ENCODE measurements at regions not wholly inside any gene's neighbourhood (a gene's known extent, or its start where the extent isn't known, plus 50 kb on each side); places are given as distances from the start of the nearest gene placed in this dataset.

DNA sequence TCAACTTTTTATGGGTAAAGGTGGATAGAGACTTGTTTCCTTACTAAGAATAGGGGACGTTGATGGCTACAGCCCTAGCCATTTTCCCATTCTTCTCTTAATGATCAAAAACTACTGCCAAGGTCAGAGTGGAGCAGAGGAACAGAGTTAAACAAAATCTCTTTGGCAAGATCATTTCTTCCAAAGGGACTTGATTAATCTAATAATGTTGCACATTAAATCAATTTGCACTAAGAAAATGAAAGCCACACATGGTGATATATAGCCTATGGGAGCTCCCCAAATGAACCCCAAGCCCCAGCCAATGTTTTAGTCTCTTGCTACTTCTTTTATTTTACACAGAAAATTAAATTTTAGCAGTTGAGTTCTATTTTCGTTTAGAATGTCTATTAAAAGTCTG, 954.5 kb upstream of the SOX9 start:
- TF ChIP-seq, protein P1, sequence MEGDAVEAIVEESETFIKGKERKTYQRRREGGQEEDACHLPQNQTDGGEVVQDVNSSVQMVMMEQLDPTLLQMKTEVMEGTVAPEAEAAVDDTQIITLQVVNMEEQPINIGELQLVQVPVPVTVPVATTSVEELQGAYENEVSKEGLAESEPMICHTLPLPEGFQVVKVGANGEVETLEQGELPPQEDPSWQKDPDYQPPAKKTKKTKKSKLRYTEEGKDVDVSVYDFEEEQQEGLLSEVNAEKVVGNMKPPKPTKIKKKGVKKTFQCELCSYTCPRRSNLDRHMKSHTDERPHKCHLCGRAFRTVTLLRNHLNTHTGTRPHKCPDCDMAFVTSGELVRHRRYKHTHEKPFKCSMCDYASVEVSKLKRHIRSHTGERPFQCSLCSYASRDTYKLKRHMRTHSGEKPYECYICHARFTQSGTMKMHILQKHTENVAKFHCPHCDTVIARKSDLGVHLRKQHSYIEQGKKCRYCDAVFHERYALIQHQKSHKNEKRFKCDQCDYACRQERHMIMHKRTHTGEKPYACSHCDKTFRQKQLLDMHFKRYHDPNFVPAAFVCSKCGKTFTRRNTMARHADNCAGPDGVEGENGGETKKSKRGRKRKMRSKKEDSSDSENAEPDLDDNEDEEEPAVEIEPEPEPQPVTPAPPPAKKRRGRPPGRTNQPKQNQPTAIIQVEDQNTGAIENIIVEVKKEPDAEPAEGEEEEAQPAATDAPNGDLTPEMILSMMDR (conservative IDR thresholded peaks at IDR 0.05 in 1 of 2, IDR thresholded peaks at IDR 0.05 in 1 of 2; ENCODE audit: extremely low read depth in 1 of 2, insufficient read depth in 1 of 2, low read depth in 1 of 2, low read length in 2 of 2), result no peak
- no peak for TF ChIP-seq EZH2 (IDR thresholded peaks at IDR 0.05; ENCODE audit: borderline replicate concordance, low read length)

Data from mammary epithelial cell (primary cell).